A549 (cell line): ENCODE measurements at regions not wholly inside any gene's neighbourhood (a gene's known extent, or its start where the extent isn't known, plus 50 kb on each side); places are given as distances from the start of the nearest gene placed in this dataset.

Experiments used
- CHD2 ChIP-seq: fragments of 150-350 bp; IDR thresholded peaks from 2 replicates; pipeline ENCODE4 v1.6.1; 2014; ENCODE audit warnings: low read length; ENCODE audit not compliant: partially characterized antibody
- CTCF ChIP-seq: fragments of >200 bp; sonication (Bioruptor Twin); formaldehyde crosslinking; IDR thresholded peaks from 3 replicates; pipeline ENCODE4 v1.5.1; 2016
- HDAC2 ChIP-seq: fragments of 200-600 bp; sonication (generic); IDR thresholded peaks from 2 replicates; pipeline ENCODE4 v1.6.1; 2016
- MAZ ChIP-seq: fragments of 150-350 bp; IDR thresholded peaks from 2 replicates; pipeline ENCODE4 v1.6.1; 2014; ENCODE audit warnings: antibody characterized with exemption, low read depth, low read length, borderline replicate concordance
- NPAS2 ChIP-seq: fragments of 250-450 bp; sonication (Bioruptor Pico); IDR thresholded peaks from 2 replicates; pipeline ENCODE4 v1.8.0; 2022; ENCODE audit warnings: mild to moderate bottlenecking, moderate library complexity, borderline replicate concordance
- POLR2A ChIP-seq: IDR thresholded peaks from 2 replicates; pipeline ENCODE4 v1.6.1; 2012; ENCODE audit warnings: mild to moderate bottlenecking, low read length
- REST ChIP-seq: fragments of 200-600 bp; sonication (generic); IDR thresholded peaks from 2 replicates; pipeline ENCODE4 v1.6.1; 2016; ENCODE audit warnings: antibody characterized with exemption, mild to moderate bottlenecking, moderate library complexity
- RNF2 ChIP-seq: fragments of 200-600 bp; sonication (generic); IDR thresholded peaks from 2 replicates; pipeline ENCODE4 v1.6.1; 2016; ENCODE audit warnings: low read depth, mild to moderate bottlenecking, antibody characterized with exemption, moderate library complexity, borderline replicate concordance
- USF2 ChIP-seq: fragments of 450-650 bp; IDR thresholded peaks from 2 replicates; pipeline ENCODE4 v1.6.1; 2014; ENCODE audit warnings: antibody characterized with exemption

DNA sequence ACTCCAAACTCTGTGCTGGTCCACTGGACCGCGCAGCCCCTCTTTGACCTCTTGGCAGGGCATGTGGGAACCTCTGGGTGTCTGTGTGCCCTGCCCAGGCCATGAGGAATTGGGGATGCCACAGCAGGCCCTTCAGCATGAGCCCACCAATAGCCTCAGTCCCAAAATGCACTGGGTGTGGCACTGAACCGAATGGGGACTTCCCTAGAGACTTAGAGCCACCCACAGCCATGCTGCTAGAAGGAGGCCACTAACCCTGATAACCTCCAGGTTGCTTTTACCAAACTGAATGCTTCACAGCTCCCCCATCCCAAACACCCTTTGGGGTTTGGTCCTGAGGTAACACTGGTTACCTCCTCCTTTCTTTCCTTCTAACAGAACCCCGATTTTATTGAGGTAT lies 302.7 kb downstream of the PIK3R1 start:
- TF ChIP-seq POLR2A (no peak), CTCF (no peak), REST (no peak), HDAC2 (no peak), CHD2 (no peak), NPAS2 (CRISPR knock-in tag) (no peak), USF2 (no peak), RNF2 (no peak), MAZ (no peak)
